Panc1 (cell line): ENCODE measurements at regions not wholly inside any gene's neighbourhood (a gene's known extent, or its start where the extent isn't known, plus 50 kb on each side); places are given as distances from the start of the nearest gene placed in this dataset.

Experiments used
- ATAC-seq: fragments of 200-7000 bp; cut with Tn5 transposase; 2 replicates; pipeline ENCODE4 v1.9.1; 2020; ENCODE audit warnings: mild to moderate bottlenecking, moderate library complexity
- BruUV-seq: library from RNA; stranded (reverse); fragments of 400-500 nt; replicated peaks from 2 replicates; lab custom pipeline; 2021; lab: Mats Ljungman, UMichigan
- CTCF ChIA-PET: fragments of 300-600 bp; sonication (Branson Sonifier 250); formaldehyde crosslinking; loops from one replicate; lab custom pipeline; 2022; ENCODE audit warnings: antibody characterized with exemption; lab: Charles Lee
- POLR2A ChIA-PET: fragments of 300-600 bp; sonication (Branson Sonifier 250); formaldehyde crosslinking; loops from one replicate; lab custom pipeline; 2022; ENCODE audit warnings: antibody characterized with exemption; lab: Charles Lee
- DNase-seq: peaks from one replicate; pipeline ENCODE4 v3.0.0-alpha.2; 2010; ENCODE audit warnings: low read depth, low spot score
- H3K27ac ChIP-seq: 2 replicates; pipeline ENCODE4 v1.5.1; 2011; ENCODE audit warnings: mild to moderate bottlenecking, low read length, inconsistent platforms
- H3K27me3 ChIP-seq: fragments of 200-500 bp; sonication (Bioruptor generic); 2 replicates; pipeline ENCODE4 v1.6.0; 2014; ENCODE audit warnings: low read length, inconsistent platforms; ENCODE audit not compliant: control insufficient read depth, insufficient read depth
- H3K36me3 ChIP-seq: fragments of 200-500 bp; sonication (Bioruptor generic); 2 replicates; pipeline ENCODE4 v1.5.1; 2014; ENCODE audit warnings: inconsistent platforms, mild to moderate bottlenecking, low read length, moderate library complexity; ENCODE audit not compliant: control insufficient read depth, insufficient read depth
- H3K4me1 ChIP-seq: 2 replicates; pipeline ENCODE4 v1.5.1; 2011; ENCODE audit warnings: inconsistent platforms, mild to moderate bottlenecking, low read length, moderate library complexity; ENCODE audit not compliant: control insufficient read depth, insufficient read depth
- H3K4me3 ChIP-seq, 2 experiments: 2 replicates each; pipeline ENCODE4 v1.5.1; 2011 to 2012; ENCODE audit warnings: low read depth in 2 of 2, low read length in 2 of 2, mild to moderate bottlenecking in 2 of 2, inconsistent platforms in 1 of 2, moderate library complexity in 1 of 2
- H3K9me3 ChIP-seq: fragments of 200-500 bp; sonication (Bioruptor generic); 2 replicates; pipeline ENCODE4 v1.5.1; 2014; ENCODE audit warnings: low read depth, mild to moderate bottlenecking, inconsistent platforms, low read length, moderate library complexity; ENCODE audit not compliant: control insufficient read depth, insufficient read depth
- POLR2AphosphoS5 ChIP-seq: IDR thresholded peaks from 2 replicates; pipeline ENCODE4 v1.6.1; 2012; ENCODE audit warnings: mild to moderate bottlenecking, low read depth, low read length, moderate library complexity
- SIN3A ChIP-seq: IDR thresholded peaks from 2 replicates; pipeline ENCODE4 v1.6.1; 2012; ENCODE audit warnings: low read depth, mild to moderate bottlenecking, low read length, moderate library complexity, borderline replicate concordance; ENCODE audit not compliant: insufficient read depth
- TCF7L2 ChIP-seq: IDR thresholded peaks from 2 replicates; pipeline ENCODE4 v1.6.1; 2011; ENCODE audit warnings: mild to moderate bottlenecking, low read depth, low read length, inconsistent platforms
- in situ Hi-C: cut with HindIII; loops from 2 replicates; pipeline ENCODE4 v1.10.0; 2016; ENCODE audit warnings: low sequenced_read_pairs, low pct_unique_long_range_greater_than_20kb
- intact Hi-C: fragments of 100-400 bp; cut with micrococcal nuclease; formaldehyde crosslinking; loops from one replicate; pipeline ENCODE4 v1.10.0; 2022; ENCODE audit not compliant: unreplicated experiment
- TF ChIP-seq, protein P1 (sequence below), 2 experiments: IDR thresholded peaks; 2 replicates each; pipeline ENCODE4 v1.6.1; 2011 to 2012; ENCODE audit warnings: low read depth in 2 of 2, control low read depth in 1 of 2, low read length in 1 of 2, mild to moderate bottlenecking in 1 of 2, moderate library complexity in 1 of 2; ENCODE audit not compliant: insufficient read depth in 1 of 2
- TF ChIP-seq, protein P2 (sequence below): fragments of 450-650 bp; IDR thresholded peaks from 2 replicates; pipeline ENCODE4 v1.5.1; 2017; ENCODE audit warnings: mild to moderate bottlenecking

DNA sequence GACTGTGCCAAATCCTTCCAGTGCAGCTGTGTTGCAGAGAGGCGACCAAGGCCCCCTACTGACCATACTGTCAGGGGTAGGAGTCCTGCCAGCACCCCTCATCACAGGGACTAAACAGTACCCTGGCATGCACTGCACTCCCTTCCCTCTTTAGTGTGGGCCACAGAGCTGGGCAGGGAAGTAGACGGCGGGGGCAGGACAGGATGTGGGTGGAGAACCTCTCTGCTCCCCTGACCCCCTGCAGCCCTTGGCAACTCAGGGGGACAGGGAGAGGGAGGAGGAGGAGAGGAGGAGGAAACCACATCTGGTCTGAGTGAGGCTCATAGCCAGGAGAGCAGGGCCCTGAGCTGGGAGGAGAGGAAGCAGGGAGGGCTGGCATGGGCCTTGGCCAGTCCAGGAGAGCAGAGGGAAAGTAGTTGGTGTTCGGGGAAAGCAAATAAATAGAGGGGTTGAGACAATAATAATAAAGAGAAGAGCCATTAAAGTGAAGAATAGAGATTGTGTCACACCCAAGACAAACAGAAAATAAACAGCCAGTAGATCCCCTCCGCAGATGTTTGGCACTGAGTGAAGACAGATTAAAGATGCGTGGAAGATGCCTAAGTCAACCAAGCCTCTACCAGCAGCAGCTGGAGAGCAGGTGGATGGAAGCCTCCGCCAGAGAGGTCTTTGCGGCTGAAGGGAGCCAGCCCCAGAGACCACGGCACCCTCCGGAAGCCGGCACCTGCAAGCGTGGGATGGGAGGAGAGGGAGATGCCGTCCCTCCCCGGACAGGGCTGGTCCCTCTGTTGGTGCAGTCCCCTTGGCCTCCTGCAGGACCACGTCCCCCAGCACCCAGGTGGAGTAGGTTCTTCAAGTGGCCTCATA, 61.5 kb downstream of the RPUSD4 start:
- H3K4me3 ChIP-seq, result no peak overlapping the region
- ATAC-seq (no peak), DNase-seq (no peak)
- H3K27ac ChIP-seq, result no peak overlapping the region
- H3K36me3 ChIP-seq, result no peaks in the 10 kb centered on the region
- ChIA-PET CTCF (no interaction called here), POLR2A (no interaction called here)
- intact Hi-C loops, result no loop called here
- BruUV-seq, result no TSS peak
- peaks cover 3% of the 10 kb centered on the region; the same call in 1 of the 2 replicates for H3K27me3 ChIP-seq
- in situ Hi-C loops, result no loop called here
- TF ChIP-seq, protein P1, sequence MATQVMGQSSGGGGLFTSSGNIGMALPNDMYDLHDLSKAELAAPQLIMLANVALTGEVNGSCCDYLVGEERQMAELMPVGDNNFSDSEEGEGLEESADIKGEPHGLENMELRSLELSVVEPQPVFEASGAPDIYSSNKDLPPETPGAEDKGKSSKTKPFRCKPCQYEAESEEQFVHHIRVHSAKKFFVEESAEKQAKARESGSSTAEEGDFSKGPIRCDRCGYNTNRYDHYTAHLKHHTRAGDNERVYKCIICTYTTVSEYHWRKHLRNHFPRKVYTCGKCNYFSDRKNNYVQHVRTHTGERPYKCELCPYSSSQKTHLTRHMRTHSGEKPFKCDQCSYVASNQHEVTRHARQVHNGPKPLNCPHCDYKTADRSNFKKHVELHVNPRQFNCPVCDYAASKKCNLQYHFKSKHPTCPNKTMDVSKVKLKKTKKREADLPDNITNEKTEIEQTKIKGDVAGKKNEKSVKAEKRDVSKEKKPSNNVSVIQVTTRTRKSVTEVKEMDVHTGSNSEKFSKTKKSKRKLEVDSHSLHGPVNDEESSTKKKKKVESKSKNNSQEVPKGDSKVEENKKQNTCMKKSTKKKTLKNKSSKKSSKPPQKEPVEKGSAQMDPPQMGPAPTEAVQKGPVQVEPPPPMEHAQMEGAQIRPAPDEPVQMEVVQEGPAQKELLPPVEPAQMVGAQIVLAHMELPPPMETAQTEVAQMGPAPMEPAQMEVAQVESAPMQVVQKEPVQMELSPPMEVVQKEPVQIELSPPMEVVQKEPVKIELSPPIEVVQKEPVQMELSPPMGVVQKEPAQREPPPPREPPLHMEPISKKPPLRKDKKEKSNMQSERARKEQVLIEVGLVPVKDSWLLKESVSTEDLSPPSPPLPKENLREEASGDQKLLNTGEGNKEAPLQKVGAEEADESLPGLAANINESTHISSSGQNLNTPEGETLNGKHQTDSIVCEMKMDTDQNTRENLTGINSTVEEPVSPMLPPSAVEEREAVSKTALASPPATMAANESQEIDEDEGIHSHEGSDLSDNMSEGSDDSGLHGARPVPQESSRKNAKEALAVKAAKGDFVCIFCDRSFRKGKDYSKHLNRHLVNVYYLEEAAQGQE (IDR thresholded peaks at IDR 0.05; ENCODE audit: insufficient read depth in 1 of 2, low read depth in 2 of 2, low read length in 1 of 2), result no peak
- TF ChIP-seq, protein P2, sequence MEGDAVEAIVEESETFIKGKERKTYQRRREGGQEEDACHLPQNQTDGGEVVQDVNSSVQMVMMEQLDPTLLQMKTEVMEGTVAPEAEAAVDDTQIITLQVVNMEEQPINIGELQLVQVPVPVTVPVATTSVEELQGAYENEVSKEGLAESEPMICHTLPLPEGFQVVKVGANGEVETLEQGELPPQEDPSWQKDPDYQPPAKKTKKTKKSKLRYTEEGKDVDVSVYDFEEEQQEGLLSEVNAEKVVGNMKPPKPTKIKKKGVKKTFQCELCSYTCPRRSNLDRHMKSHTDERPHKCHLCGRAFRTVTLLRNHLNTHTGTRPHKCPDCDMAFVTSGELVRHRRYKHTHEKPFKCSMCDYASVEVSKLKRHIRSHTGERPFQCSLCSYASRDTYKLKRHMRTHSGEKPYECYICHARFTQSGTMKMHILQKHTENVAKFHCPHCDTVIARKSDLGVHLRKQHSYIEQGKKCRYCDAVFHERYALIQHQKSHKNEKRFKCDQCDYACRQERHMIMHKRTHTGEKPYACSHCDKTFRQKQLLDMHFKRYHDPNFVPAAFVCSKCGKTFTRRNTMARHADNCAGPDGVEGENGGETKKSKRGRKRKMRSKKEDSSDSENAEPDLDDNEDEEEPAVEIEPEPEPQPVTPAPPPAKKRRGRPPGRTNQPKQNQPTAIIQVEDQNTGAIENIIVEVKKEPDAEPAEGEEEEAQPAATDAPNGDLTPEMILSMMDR, result no peak
- TF ChIP-seq POLR2AphosphoS5, result no peak
- no peak for TF ChIP-seq SIN3A
- TF ChIP-seq TCF7L2, result no peak
- peaks cover 5% of the 10 kb centered on the region; the same call in 1 of the 2 replicates for H3K9me3 ChIP-seq
- peaks cover 16% of the 10 kb centered on the region for H3K4me1 ChIP-seq

DNA sequence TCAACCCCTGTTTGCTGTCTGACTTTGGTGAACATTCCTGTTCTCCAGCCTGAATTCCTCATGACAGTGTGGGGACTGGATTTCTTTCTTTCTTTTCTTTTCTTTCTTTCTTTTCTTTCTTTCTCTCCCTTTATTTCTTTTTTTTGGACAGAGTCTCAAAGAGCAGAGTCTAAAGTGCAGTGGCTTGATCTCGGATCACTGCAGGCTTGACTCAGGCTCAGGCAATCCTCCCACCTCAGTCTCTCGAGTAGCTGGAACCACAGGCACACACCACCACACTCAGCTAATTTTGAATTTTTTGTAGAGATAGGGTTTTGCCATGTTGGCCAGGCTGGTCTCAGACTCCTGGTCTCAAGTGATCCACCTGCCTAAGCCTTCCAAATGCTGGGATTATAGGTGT, 63.1 kb downstream of the RPUSD4 start:
- in situ Hi-C loops (no loop called here), intact Hi-C loops (no loop called here)
- CTCF ChIA-PET, result no interaction called here
- TF ChIP-seq, protein P1 (IDR thresholded peaks at IDR 0.05; ENCODE audit: insufficient read depth in 1 of 2, low read depth in 2 of 2, low read length in 1 of 2), result no peak
- TF ChIP-seq POLR2AphosphoS5 (no peak), TCF7L2 (no peak), SIN3A (no peak)
- TF ChIP-seq, protein P2, result no peak
- no peak for DNase-seq
- no TSS peak for BruUV-seq
- H3K9me3 ChIP-seq, result peaks cover 5% of the 10 kb centered on the region; the same call in 1 of the 2 replicates
- no peak overlapping the region for H3K27ac ChIP-seq
- H3K27me3 ChIP-seq, result peaks cover 3% of the 10 kb centered on the region; the same call in 1 of the 2 replicates
- peaks cover 10% of the 10 kb centered on the region for H3K4me1 ChIP-seq
- H3K36me3 ChIP-seq, result no peaks in the 10 kb centered on the region
- H3K4me3 ChIP-seq, result no peak overlapping the region
- POLR2A ChIA-PET, result no interaction called here
- ATAC-seq, result no peak
